Epithelial cell of prostate (primary cell): ENCODE measurements at regions not wholly inside any gene's neighbourhood (a gene's known extent, or its start where the extent isn't known, plus 50 kb on each side); places are given as distances from the start of the nearest gene placed in this dataset.

Experiments
- DNase-seq: peaks from one replicate; pipeline ENCODE4 v3.0.0-alpha.2; 2011; ENCODE audit warnings: low read depth, low spot score
- H3K27ac ChIP-seq: fragments of 450-650 bp; 2 replicates; pipeline ENCODE4 v1.5.1; 2017; ENCODE audit warnings: mild to moderate bottlenecking

DNA sequence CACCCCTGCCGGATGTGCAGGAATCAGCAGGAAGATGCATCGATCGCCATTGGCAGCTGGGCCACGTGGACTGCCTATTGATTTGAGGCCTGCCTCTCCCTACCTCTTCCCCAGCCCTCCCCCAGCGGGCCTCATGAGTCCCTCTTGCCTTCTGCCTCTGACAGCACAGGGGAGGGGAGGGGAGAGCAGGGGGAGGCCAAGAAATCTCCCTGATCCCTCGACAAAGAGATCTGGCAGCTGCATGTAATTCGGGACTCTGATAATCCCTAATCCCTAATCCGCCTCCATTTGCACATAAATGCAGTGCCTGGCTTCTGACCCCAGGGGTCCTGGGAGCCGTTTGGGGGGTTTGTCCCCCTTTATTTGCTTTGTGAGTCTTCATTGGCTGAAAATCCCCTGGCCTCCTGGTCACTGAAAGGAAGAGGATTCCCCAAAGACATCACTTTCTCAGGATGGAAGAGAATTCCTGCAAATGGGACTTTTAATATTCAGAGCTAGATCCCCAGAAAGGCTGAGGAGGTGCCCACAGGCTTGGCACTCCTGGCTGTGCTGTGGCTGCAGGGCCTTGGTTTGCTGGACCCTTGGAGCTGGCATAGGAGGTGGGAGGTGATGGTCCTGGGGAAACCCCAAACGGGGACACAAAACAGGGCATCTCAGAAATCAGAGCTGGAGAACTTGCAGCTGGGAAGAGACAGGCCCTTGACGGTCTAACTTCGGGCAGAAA lies 239.4 kb upstream of the POU3F1 start:
- no peak overlapping the region for H3K27ac ChIP-seq
- no peak for DNase-seq

DNA sequence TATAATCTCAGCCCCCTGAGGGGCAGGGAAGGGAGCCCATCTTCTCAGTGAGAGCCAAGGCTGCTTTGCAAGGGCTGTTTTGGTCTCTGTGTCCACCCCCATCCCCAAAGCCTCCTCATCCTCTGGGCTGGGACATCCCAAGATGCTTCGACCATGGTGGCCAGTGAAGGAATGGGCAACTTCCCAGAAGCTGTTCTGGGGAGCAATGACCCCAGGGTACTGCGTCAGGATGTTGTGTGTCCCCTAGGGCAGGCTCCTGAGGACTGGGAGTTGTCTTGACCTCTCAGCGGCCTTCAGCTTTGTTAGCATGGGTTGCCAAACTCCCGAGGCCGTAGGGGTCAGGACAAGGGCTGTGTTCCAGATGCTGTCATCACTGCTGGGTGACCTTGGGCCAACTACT lies 238.4 kb upstream of the POU3F1 start:
- H3K27ac ChIP-seq, result no peak overlapping the region
- DNase-seq, result no peak

GRCh38 chr1:38283696-38284470 lies 237.3 kb upstream of the POU3F1 start:
- DNase-seq, result no peak
- H3K27ac ChIP-seq, result no peak overlapping the region

- no peak overlapping the region for H3K27ac ChIP-seq
- DNase-seq, result no peak
Measured at GRCh38 chr1:38279148-38279547, 232.6 kb upstream of the POU3F1 start.

DNA sequence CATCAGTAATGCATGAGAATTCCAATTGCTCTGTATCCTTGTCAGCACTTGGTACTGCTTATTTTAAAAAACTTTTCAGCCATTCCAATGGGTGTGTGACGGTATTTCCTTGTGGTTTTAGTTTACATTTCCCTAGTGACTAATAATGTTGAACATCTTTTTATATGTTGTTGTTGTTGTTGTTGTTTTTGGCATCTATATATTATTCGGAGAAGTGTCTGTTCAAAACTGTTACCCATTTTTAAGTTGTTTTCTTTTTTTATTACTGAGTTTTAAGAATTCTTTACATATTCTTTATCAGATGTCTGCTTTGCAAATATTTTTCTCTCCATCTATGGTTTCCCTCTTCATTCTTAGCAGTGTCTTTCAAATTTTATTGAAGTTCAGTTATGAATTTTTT lies 231.1 kb upstream of the POU3F1 start:
- DNase-seq, result no peak
- no peak overlapping the region for H3K27ac ChIP-seq

- no peak for DNase-seq
- H3K27ac ChIP-seq, result no peak overlapping the region
Measured at GRCh38 chr1:38275960-38276359, 229.4 kb upstream of the POU3F1 start.

- H3K27ac ChIP-seq, result no peak overlapping the region
- no peak for DNase-seq
Measured at GRCh38 chr1:38274974-38275373, 228.4 kb upstream of the POU3F1 start.

DNA sequence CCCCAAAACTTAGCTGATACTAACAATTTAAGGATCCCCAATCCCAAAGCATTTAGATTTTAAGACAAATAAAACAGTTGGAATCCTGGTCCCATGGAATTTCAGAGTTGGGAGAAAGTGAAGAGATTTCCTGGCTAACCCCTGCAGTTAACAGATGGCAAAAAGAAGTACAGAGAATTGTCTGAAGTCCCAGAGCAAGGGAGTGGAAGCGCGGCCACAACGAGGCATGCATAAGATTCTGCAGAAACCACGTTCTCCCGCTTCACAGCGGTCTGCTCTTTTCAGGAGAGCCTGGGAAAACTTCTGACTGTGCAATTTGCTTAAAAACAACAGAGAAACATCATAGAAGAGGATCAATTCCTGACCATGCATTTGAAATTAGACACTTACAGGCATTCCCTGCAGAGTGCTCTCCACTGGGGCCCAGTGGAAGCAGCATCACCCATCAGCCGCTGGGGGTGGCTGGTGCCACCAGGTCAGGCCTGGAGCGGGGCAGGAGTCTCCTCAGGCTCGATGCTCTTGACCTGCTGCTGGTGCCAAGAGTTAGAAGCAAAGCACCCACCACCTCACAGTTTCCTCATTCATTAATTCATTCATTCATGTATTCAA lies 226.7 kb upstream of the POU3F1 start:
- no peak overlapping the region for H3K27ac ChIP-seq
- DNase-seq, result no peak

- no peak for DNase-seq
- H3K27ac ChIP-seq, result no peak overlapping the region
Measured at GRCh38 chr1:38272515-38272914, 225.9 kb upstream of the POU3F1 start.

GRCh38 chr1:38270849-38271633 lies 224.4 kb upstream of the POU3F1 start:
- H3K27ac ChIP-seq, result no peak overlapping the region
- DNase-seq, result no peak

DNA sequence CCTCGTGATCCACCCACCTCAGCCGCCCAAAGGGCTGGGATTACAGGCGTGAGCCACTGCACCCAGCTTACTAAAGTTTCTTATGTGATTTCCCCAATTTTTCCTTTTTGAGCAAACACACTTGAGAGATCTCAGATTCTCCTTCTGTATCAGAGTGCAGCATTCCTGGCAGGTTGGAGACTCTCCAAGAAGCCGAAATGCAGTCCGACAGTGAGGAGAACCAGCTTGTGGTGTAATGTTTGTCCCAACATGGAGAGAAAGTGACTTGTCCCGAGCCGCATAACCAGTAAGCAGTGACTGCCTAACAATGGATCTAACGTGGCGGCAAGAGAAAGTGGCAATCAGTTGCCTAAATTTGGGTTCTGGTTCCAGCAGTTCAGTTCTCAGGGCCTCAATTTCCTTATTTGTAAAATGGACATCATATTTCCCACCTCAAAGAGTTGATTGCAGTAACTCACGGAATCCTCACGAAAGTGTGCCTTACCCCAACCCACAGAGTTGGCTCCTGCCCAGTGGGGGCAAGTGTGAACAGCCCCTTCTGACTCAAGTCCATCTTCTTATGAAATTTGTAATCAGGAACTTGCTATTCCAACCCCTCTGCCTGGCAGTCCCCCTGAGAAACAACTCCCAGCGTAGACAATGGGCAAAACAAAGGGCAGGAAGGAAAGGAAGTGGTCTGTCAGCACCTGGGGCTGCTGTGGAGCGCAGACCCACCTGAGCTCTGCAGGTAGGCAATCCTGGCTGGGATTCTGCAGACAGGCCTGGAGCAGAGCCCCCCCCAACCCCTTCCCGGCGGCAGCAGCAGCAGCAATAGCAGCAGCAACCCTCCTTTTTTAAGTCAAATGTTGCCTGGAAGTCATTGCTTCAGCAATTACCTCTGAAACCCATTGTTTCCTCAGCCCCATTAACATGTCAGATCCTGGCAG lies 223.6 kb upstream of the POU3F1 start:
- DNase-seq, result no peak
- H3K27ac ChIP-seq, result no peak overlapping the region

- H3K27ac ChIP-seq, result no peak overlapping the region
- DNase-seq, result no peak
Measured at GRCh38 chr1:38268226-38268625, 221.6 kb upstream of the POU3F1 start.

GRCh38 chr1:38267037-38268036 lies 220.7 kb upstream of the POU3F1 start:
- no peak for DNase-seq
- no peak overlapping the region for H3K27ac ChIP-seq

DNA sequence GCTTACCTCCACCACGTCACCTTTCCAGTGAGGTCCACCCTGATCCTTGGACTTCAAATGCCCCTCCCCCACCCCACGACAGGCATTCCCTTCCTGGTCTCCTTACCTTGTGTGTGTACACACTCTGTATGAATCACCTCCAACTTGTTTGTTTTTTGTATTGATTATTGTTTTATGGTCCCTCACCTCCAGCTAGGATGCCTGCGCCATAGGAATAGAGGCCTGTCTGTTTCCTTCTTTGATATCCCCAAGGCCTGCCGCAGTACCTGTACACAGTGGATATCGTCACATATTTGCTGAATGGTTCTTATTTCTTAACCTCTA lies 219.6 kb upstream of the POU3F1 start:
- no peak overlapping the region for H3K27ac ChIP-seq
- no peak for DNase-seq

DNA sequence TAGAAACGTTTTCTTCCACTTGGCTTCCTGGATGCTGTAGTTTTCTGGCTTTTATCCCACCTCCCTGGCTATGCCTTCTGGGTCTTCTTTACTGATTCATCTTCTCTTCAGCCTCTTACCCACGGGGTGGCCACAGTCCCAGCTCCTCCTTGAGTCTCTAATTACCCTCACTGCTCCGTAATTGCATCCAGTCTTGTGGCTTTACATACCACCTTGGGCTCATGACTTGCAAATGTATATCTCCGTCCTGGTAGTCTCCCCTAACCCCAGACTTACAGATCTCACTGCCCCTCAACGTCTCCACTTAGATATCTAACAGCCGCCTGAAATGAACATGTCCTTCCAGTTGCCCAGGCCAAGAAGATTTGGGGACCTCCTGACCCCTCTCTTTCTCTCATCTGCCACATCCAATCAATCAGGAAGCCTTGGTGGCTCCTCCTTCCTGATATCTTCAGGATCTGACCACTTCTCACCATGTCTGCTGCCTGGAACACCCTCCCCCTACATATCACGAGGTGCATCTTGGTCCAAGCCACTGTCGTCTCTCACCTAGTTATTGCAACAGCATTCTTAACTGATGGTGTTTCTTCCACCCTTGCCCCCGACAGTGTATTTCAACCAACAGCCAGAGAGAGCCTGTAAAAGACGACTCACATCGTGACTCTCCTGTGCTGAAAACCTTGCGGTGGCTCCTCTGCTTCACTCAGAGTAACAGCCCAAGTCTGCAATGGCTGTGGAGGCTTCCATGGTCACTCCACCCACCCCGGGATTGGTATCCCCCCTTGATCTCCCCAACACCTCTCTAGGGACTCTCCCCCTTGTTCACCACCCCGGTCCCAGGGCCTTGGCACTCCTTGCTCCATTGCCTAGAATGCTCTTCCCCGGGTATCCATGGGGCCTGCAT lies 219.0 kb upstream of the POU3F1 start:
- no peak overlapping the region for H3K27ac ChIP-seq
- no peak for DNase-seq

GRCh38 chr1:38263438-38263837 lies 216.8 kb upstream of the POU3F1 start:
- H3K27ac ChIP-seq, result no peak overlapping the region
- DNase-seq, result no peak

DNA sequence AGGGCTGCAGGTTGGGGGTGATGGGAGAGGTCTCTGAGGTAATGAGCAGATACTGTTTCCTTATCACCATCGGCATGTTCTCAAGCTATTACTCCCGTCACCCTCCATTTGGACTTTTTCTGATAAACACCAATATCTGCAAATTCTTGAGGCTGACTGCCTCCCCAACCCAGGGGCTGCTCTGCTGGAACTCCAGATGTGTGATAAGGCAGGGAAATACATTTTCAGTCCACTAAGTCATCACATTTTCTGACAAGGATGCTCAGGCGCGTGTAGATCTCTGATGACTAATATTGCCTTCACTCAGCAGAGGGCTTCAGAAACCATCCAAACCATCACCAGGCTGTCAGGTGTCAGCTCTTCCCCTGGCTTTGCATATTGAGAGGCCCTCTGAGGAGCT lies 215.0 kb upstream of the POU3F1 start:
- no peak for DNase-seq
- no peak overlapping the region for H3K27ac ChIP-seq
